Stimulated activated CD8-positive, alpha-beta memory T cell treated with anti-CD3 and anti-CD28 coated beads, Interleukin-15, amount 100 ng/mL, for 48 hours (primary cell): ENCODE measurements at regions not wholly inside any gene's neighbourhood (a gene's known extent, or its start where the extent isn't known, plus 50 kb on each side); places are given as distances from the start of the nearest gene placed in this dataset.

Experiments used
- DNase-seq, 2 donors: peaks; one replicate each; pipeline ENCODE4 v3.0.0-alpha.2; 2020; ENCODE audit warnings: low read depth in 2 of 2

DNA sequence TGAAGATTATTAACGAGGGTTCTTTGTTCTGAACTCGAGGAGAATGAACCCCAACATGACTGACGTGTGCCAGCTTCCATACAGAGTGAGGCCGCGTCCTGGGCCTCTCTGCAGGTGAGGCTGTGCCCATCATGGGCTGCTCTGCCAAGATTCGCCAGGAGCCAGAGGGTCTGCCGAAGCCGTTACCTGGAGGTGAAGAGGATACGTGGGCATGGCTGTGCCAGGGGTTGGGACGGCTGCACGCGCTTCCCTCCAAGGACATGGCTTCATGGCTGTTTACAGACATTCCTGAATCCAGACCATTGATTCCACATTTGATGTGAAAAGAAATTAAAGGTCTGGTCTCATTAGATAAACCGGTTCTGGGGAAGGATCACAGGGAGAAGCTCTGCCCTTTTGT is 211.4 kb upstream of the SALL3 start:
- DNase-seq, result no peak

DNA sequence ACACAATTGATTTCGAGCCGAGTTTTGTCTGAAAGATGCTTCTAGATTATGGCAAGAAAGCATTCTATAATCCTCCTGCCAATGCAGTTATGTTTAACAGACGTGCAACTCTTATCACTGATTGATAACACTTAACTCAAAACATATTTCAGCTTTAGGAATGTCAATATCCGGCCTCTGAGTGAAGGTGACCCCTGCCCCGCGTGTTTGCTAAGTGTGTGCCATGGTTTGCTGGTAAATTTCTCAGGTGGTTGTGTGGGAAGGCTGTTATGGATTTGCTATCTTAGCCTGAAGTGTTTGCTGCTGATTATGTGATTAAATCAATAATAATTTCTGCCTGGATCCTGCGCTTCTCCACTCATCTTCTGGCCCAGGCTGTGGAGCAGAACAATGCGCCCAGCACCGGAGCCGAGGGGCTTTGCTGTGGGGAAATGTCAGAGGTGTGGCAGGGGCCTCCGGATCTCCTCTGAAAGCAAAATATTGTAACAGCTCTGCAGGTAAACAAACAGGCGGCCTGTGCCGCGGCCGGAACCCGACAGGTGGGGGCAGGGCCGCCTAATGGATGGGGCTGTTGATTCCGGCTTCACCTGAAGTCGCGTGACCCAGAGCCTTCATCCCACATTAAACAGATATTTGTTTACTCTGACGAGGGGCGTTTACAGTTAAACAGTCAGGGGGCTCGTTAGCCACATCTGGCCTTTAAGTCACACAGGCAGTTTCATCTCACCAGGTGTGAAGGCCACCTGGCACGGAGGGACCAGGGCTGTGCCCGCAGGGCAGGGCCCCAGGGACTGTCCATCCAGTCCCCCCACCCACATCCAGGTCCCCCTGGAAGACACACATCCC is 210.7 kb upstream of the SALL3 start:
- no peak for DNase-seq

DNA sequence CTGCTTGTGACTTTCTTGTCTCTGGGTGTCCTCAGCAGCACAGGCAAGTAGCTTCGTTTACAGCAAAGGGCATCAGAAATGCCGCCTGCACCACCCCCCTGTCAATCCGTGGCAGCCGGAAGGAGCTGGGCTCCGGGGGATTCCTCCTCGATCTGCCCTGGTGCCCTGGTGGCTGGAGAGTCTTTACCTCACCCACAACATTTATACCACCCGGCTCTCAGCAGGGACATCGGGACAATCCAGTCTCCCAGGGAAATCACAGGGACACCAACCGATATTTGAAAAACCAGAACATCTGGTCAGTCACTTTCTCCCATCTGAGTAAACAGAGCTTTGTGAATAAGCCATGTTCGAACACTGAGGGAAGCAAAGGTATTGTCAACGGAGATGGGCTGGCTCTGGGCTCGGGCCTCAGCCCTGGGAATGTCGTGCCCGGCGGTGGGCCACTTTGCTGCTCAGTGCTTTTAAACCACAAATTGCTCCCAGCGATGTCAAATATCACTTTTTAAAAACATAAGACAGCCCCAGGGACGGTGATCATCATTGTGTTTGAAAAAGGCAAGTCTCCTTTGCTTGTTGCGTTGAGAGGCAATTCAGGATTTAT is 210.0 kb upstream of the SALL3 start:
- DNase-seq, result no peak

DNA sequence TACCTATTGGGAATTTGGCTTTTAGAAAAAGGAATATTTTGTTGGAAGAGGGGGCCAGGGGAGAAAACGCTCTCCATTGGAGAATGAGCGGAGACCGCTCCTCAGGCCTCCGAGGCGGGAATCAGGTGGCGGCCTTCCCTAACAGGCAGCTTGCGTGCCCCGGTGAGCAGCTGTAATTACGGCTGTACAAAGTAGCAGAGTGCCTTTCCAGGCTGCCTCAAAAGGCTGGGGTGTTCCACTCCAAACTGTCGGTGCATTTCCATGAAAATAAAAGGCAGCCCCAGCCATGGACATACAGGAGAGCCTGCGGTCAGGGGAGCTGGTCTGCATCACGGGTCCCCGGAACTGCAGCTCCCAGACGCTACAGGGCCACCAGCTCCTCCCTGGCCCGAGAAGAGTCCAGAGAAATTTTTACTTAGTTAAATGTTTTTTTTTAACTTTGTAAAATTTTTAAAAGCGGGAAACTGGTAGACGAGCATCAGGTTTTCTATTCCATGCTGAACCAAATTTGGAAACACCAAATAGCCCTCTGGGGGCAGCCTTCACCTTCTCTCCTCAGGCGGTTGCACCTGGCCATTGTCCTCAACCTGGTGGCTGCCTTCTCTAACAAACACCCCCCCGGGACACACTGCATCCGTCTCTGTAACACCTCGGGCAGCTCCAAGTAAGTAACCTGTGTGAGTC is 209.3 kb upstream of the SALL3 start:
- no peak for DNase-seq

DNA sequence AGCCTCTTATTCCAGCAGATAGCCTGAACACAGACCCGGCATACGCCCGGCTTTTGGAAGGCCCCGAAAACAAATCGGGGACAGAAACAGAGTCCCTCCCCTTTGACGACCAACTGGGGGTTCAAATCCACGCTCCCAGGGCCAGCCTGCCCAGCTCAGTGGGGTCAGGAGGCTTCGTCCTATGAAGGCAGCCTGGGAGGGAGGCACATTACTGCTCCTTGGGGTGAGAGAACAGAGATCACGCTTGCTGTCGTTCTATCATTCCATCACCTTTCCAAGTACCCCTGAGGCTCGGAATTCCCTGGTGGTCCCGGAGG is 208.8 kb upstream of the SALL3 start:
- no peak for DNase-seq

DNA sequence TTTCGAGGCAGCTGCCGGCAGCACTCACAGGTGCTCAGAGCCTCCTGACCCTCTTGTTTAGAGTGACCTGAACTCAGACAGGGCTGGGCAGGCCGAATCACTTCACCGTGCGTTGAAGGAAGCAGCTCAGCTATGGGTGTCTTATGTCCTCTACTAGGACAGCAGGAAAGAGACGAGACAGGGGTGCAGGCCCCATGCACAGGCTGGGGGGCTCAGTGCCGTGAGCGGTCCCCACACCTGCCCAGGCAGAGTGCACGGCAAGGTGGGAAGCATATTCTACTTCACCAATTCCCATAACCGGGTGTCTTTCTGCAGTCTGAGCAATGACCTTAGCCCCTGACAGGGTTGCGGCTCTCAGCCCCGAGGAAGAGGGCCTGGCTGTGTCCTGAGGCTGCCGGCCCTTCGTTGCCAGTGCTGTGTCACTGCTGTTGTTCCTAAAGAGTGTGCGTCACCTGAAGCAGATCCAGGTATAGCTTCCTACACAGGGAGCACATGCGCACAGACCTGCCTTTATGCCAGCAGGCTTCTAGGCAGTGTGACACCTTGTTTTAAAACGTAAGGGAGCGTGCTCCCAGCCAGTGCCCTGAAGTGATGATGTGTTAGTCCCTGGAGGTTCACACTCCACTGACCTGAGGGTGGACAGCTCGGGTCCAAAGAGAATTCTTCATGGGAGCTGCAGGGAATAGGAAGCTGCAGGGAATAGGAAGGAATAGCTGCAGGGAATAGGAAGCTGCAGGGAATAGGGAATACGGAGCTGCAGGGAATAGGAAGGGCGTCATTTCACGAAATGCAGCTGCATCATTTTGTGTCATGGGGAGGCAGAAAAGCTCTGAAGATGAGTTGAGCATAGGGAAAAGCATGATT is 207.9 kb upstream of the SALL3 start:
- no peak for DNase-seq

DNA sequence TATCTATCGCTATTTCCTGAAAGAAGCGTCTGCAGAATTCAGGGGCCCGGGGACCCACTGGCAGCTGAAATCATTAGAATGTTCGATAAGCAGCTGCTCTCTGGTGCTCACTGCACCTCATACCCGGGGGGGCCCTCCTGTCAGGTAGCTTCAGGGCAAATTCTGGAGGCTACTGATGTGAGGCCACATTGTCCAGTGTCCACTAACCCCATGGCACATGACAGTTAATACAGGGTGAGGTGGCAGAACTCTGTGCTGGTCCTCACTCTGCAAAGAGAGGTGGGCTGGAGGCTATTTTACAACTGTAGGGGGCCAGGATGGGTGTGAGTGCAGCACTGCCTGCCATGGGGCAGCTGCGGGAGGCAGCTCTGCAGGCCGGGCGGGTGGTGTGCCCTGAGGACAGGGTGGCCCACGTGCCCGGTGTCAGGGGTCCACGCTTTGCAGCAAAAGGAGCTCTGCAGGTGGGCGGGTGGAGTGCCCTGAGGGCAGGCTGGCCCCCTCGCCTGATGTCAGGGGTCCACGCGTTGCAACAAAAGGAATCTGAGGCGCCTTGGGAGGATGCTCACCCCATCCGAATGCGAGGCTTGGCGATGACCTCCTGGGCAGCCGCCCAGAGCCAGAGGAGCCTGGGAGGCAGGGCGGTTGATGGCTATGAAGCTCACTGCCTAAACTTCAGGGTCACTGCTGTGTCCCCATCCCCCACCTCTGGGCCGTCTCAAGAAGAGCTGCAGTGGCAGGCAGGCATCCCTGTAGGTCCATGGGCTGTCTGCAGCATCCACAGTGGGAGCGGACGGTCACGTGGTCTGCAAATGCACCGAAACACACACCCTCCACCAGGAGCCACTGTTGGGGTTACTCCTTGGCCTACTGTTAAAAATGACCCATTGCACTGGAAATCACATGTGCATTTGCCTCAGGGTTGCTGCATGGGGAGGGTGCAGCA is 207.0 kb upstream of the SALL3 start:
- DNase-seq, result no peak

DNA sequence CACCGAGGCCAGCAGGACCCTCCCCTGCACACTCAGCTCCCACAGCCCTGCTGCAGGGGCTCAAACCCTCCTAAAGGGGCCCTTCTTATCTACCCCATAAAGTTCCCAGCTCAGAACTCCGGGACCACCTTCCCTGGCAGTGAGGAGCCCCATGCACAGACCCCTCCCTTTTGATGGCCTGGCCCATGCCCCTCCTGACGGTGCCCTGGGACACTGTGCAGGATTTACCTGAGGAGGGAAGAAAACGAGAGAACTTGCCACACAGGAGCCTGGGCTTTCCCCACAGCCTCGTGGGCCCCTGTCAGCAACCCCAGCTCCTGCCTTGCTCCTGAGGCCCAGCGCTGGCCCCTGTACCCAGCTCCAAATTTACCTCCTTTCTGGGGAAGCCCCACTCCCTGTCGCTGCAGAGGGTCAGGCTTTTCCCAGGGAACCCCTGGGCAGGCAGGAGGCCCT is 206.3 kb upstream of the SALL3 start:
- DNase-seq, result no peak

DNA sequence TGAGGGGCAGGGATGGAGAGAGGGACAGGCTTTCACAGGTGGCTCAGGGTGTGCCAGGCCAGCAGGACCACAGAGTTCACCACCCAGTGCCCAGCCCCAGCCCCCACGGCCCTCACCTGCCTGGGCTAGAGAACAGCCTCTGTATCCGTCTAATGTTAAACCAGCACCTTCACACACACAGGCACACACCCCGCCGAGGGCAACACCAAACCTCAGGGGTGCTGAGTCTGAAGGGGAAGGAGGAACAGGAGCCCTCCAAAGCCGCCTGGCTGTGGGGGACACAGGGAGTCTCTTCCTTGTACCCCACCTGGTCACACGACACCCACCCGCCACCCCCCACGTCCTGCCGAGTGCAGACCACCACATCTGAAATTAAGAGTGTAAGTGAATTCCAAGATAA is 205.8 kb upstream of the SALL3 start:
- no peak for DNase-seq

DNA sequence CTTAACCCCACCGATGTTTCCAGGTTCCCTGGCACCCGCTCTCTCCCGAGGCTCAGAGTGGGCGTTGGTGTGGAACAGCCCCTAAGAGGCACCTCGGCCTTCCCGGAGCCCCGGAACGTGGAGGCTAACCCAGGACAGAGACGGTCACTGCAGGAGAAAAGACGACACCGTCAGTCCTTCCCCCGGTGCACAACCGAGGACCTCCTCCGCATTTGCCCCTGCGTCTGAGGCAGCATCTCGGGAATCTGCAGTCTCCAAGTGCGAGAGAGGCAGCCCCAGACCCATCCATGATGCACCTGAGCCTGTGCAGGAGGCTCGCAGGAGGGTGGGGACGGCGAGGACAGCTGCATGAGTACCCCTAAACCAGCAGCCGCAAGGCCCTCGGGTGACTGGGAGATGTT is 204.9 kb upstream of the SALL3 start:
- DNase-seq, result no peak

DNA sequence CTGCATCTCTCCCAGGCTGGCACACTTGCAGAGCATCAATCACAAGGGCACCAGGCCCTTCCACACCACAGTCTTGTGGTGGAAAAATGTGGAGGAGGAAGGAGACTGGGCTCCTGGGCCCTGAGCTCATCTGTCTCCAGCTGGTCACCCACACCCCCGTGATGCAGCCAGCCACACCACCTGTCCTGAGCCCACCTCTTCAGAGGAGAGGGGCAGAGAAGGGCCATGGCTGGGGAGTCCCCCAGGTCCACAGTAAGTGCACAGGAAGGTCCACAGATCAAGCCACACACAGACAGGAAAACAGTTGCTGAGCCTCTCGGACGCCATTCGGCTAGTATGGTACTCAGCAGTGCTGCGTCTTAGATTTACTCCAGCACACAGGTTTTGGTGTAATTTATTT is 203.5 kb upstream of the SALL3 start:
- no peak for DNase-seq

DNA sequence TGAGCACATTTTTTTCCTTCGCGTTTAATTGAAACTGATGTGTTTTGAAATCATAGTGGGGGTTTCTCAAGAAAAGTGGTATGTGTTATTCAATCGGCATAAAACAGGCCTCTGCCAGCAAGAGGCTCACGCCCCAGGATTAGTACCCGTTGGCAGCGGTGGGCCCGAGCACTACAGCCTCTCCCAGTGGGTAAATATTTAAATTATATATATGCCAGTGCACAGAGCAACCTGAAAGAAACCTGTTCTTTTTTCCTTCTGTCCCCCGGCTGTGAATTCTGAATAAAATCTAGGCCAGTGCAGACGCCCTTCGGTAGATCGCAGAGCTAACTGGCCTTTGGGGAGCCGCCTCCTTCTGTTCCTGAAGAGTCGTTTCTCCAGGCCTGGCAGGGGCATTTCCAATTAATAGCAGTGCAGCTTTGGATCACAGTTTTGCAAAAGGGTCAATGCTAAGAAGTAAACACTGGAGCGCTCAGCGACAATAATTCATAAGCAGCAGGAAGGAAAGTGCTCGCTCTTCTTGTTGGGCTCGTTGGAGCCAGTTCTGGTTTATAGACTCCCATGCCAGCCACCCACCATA is 202.8 kb upstream of the SALL3 start:
- DNase-seq, result no peak

DNA sequence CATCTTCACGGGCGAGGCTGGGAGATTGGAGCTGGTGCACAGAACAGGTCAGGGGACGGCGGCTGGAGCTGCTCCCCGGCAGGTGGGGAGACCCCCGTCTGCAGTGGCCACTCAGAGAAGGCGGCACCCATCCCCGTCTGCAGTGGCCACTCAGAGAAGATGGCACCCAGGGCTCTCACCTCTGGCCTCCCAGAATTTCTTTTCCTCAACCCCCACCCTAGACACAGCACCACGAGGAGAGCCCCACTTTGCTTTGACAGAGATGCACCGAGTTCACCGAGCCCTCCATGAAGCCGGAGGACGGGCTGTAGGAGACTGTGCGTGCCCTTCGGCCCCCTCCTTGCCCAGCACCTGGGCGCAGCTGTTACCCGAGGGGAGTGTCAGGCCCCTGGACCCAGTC is 201.6 kb upstream of the SALL3 start:
- no peak for DNase-seq

DNA sequence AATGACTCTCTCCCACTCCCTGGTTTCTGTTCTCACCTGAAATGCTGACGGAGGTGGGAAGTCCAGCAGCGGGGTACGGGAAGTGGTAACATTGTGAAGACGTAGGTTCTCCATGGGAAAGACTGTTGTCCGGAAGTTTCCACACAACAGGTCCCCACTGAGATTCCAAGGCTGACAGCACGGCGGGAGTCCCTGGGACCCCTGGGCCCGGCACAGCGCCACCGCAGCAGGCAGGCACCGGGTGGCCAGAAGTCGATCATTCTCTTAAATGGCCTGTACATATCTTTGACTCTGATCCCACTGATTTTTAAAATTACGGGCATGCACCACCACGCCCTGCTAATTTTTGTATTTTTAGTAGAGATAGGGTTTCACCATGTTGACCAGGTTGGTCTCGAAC is 201.0 kb upstream of the SALL3 start:
- no peak for DNase-seq

DNA sequence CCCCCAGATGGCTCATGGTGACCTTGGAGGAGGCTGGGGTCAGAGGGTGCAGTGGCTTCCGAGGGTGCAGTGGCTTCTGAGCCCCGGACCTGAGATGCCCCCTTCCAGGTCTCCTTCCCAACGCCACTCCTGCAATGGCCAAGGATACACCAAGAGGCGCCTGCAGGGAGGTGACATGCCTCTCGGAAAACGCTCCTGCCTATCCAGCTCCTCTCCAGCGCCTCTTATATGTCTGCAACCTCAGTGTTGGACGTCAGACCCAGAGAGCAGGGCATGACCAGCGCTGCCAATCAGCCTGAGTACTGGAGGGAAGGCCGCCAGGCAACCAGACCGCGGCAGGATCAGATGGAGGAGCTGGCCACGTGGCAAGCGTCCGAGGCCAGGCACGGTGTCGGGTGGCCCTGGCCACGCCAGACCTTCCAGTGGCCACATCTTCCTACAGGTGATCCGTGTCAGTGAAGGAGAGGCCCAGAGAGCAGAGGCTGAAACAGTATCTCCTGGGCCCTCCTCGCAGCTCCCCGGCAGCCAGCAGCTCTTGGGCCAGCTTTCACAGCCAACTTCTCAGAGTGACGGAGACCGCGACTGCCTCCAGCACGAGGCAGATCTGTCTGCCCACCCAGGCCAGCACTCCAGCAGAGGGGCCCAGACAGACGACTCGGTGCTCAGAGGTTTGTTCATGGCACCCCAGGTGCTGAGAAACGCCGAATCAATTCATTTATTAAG is 199.5 kb upstream of the SALL3 start:
- no peak for DNase-seq

DNA sequence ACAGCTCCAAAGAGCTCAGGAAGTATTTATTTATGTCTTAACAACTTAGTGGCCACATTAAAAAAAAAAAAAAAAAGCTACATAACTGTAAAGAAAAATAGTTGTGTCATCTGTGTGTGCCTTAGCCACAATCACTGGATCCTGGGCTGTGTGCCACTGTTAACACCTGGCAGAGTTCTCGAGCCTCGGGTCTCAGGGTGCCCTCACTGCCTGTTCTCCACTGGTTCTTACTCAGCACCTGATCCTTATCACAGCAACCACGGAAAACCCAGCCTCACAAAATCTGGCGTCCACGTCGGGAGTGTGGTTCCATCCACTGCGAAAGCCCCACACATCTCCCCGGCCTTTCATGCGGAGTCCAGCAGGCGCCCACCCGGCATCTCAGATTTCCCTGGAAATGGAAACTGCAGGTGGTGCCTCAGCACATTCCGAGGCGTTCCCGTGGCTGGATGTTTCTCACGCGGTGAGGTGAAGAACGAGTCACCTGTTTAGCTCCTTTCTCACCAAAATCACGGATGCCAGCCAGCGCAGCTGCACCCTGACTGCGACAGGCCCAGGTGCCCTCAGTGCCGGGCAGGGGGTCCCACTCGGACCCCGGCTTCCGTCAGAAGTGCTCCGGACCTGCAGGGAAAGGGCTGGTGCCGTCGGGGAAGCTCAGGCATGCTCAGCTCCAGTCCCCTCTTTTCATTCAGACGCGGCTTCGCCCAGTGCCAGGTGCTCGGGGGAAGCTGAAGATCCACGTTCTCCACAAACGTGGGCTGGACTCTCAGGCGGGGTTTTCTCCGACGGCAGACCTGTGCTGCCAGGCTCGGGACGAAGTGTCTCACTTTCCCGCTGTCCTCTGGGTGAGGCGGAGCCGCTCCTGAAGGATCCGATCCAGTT is 198.7 kb upstream of the SALL3 start:
- DNase-seq, result no peak

DNA sequence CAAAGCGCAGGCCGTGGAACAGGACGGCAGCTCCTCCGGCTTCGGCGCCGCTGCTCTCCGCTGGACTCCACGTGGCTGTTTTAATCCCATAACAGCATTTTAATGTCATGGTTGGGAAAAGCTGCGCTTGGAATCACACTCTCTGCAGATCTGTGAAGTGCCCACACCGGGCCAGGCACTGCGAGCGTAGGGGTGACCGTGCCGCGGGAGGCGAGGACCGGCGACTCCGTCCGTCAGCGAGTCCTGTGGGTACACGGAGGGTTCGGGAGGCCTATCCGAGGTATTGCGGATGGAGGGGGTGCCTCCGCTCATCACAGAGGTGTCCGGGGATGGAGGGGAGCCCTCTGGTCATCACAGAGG is 198.0 kb upstream of the SALL3 start:
- DNase-seq, result no peak

DNA sequence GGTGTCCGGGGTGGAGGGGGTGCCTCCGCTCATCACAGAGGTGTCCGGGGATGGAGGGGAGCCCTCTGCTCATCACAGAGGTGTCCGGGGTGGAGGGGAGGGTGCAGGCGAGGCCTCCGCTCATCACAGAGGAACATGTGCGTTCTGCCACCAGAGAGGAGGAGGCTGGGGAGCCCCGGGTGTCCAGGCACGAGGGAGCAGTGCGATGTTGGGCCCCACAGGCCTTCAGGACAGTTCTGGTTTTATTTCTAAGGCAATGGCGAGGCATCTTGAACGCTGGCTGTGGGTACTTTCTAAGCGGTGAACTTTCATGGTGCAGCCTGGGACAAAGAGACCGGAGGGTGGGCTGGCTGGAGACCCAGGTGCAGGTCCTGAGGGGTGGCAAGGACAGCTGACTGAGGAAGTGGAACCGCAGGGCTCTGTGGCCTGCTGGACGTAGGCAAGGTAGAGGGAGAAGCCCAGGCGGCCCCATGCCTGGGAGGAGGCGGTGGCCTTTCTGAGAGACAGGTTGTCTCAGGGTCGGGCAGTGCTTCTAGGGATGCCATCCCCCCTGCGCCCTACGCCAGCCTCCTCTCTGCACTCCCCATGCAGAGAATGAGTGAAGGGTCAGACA is 196.6 kb upstream of the SALL3 start:
- DNase-seq, result no peak

DNA sequence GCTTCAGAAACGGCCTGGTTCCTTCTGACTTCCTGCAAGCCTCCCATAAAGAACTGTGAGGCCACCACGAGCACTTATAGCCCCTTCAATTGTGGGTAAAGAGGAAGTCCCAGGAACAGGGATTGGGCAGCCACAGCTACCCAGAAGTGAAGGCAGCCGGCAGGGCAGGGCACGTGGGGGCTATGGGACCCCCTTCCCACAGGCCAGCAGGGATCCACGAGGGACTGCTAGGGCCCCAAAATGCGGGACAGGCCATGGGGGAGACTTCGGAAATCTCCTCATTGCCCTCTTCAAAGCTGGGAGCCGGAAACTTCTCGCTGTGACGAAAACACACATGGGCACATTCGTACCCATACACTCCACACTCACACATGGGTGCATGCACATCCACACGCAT is 196.1 kb upstream of the SALL3 start:
- no peak for DNase-seq
